Stimulated activated CD4-positive, alpha-beta T cell treated with anti-CD3 and anti-CD28 coated beads, TNF-alpha, amount 100 ng/mL, for 1 hour (primary cell): ENCODE measurements at regions not wholly inside any gene's neighbourhood (a gene's known extent, or its start where the extent isn't known, plus 50 kb on each side); places are given as distances from the start of the nearest gene placed in this dataset.

Experiments used
- DNase-seq, 3 donors: peaks; one replicate each; pipeline ENCODE4 v3.0.0-alpha.2; 2020; ENCODE audit warnings: low read depth in 3 of 3, low spot score in 1 of 3

- no peak for DNase-seq
These were observed 440.0 kb downstream of the TSHZ3 start for GRCh38 chr19:30909216-30909615.

GRCh38 chr19:30908262-30908771 lies 440.9 kb downstream of the TSHZ3 start:
- DNase-seq = no peak

- no peak for DNase-seq
These were observed 442.4 kb downstream of the TSHZ3 start for GRCh38 chr19:30906871-30907270.

- DNase-seq = no peak
These were observed 449.2 kb downstream of the TSHZ3 start for GRCh38 chr19:30900051-30900450.

- DNase-seq = no peak
These were observed 450.7 kb downstream of the TSHZ3 start for GRCh38 chr19:30898353-30899103.

- no peak for DNase-seq
These were observed 451.7 kb downstream of the TSHZ3 start for GRCh38 chr19:30897553-30897952.

- no peak for DNase-seq
These were observed 452.2 kb downstream of the TSHZ3 start for GRCh38 chr19:30897034-30897433.

- no peak for DNase-seq
These were observed 452.7 kb downstream of the TSHZ3 start for GRCh38 chr19:30896554-30896953.

- no peak for DNase-seq
These were observed 453.3 kb downstream of the TSHZ3 start for GRCh38 chr19:30895946-30896345.

GRCh38 chr19:30891051-30891450 lies 458.2 kb downstream of the TSHZ3 start:
- DNase-seq = no peak

- DNase-seq = no peak
These were observed 459.2 kb downstream of the TSHZ3 start for GRCh38 chr19:30890033-30890432.

- no peak for DNase-seq
These were observed 460.3 kb downstream of the TSHZ3 start for GRCh38 chr19:30888937-30889336.

GRCh38 chr19:30887042-30887441 lies 462.2 kb downstream of the TSHZ3 start:
- no peak for DNase-seq

- DNase-seq = no peak
These were observed 463.0 kb downstream of the TSHZ3 start for GRCh38 chr19:30886222-30886621.

- DNase-seq = no peak
These were observed 465.0 kb downstream of the TSHZ3 start for GRCh38 chr19:30884146-30884812.

- DNase-seq = no peak
These were observed 466.2 kb downstream of the TSHZ3 start for GRCh38 chr19:30883071-30883470.

GRCh38 chr19:30882411-30883005 lies 466.7 kb downstream of the TSHZ3 start:
- no peak for DNase-seq

GRCh38 chr19:30881930-30882329 lies 467.3 kb downstream of the TSHZ3 start:
- DNase-seq = no peak

- DNase-seq = no peak
These were observed 468.0 kb downstream of the TSHZ3 start for GRCh38 chr19:30881281-30881680.

GRCh38 chr19:30880551-30880950 lies 468.7 kb downstream of the TSHZ3 start:
- DNase-seq = no peak

GRCh38 chr19:30880151-30880550 lies 469.1 kb downstream of the TSHZ3 start:
- DNase-seq = no peak

GRCh38 chr19:30879736-30880135 lies 469.5 kb downstream of the TSHZ3 start:
- DNase-seq = no peak
